GM23338 (cell line): ENCODE measurements at regions not wholly inside any gene's neighbourhood (a gene's known extent, or its start where the extent isn't known, plus 50 kb on each side); places are given as distances from the start of the nearest gene placed in this dataset.

ENCODE experiments used
- CTCF ChIP-seq, 2 experiments: fragments of 200-600 bp in 1 of 2; sonication (generic) in 1 of 2; conservative IDR thresholded peaks; 2 replicates each; pipeline versions ENCODE4 v1.5.1 to v1.6.1; 2016 to 2017; ENCODE audit warnings: antibody characterized with exemption in 2 of 2, low read depth in 2 of 2, mild to moderate bottlenecking in 2 of 2, moderate library complexity in 1 of 2
- EZH2 ChIP-seq: fragments of 200-600 bp; sonication (generic); IDR thresholded peaks from one replicate; pipeline ENCODE4 v1.8.0; 2017; ENCODE audit warnings: antibody characterized with exemption, mild to moderate bottlenecking, low read depth; ENCODE audit not compliant: unreplicated experiment
- POLR2AphosphoS5 ChIP-seq: IDR thresholded peaks from 2 replicates; pipeline ENCODE4 v1.6.1; 2016; ENCODE audit warnings: antibody characterized with exemption, low read depth
- ZNF114 ChIP-seq: fragments of 250-450 bp; sonication (Bioruptor Pico); IDR thresholded peaks from 2 replicates; pipeline ENCODE4 v1.5.0; 2020; ENCODE audit warnings: mild to moderate bottlenecking, moderate library complexity
- TF ChIP-seq, protein P1 (sequence below): IDR thresholded peaks from one replicate; pipeline ENCODE4 v1.6.1; 2018; ENCODE audit warnings: antibody characterized with exemption; ENCODE audit not compliant: unreplicated experiment

DNA sequence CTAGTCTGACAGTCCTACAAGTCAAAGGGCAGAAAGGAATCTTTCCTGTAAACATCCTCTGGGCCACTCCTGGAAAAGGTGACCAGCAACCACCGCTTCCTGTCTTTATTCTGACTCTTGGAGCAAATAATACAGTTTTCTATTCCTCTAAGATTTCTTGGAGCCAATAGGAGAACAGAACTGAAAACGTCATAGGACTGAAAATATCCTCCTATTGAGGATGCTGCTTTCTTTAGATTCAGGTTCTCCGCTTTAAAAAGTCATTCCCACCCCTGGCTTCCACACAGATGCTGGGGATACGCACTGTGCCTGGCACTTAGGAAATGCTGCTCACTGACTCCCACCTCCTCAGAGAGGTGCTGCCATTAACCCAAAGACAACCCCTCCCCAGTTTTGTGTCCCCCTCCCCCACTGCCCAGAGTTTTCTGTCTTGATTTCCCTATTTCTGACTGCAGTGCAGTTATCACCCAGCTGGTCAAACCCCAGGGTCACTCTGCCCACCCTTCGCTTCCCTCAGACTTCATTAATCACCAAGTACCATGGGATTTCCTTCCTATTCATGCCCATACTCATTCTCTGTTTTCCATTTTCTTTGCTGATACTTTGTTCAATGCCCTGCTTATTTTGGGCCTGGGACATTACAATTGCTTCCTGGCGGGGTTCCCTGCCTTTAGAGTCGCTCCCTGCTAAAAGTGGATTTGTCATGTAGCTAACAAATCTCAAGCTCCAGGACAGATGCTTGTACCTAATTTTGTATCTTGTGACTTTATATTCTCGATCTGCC lies 82.1 kb upstream of the ARHGAP29 start:
- no peak for TF ChIP-seq CTCF (conservative IDR thresholded peaks at IDR 0.05; ENCODE audit: low read depth in 2 of 2)
- TF ChIP-seq EZH2: no peak
- no peak for TF ChIP-seq POLR2AphosphoS5
- TF ChIP-seq, protein P1, sequence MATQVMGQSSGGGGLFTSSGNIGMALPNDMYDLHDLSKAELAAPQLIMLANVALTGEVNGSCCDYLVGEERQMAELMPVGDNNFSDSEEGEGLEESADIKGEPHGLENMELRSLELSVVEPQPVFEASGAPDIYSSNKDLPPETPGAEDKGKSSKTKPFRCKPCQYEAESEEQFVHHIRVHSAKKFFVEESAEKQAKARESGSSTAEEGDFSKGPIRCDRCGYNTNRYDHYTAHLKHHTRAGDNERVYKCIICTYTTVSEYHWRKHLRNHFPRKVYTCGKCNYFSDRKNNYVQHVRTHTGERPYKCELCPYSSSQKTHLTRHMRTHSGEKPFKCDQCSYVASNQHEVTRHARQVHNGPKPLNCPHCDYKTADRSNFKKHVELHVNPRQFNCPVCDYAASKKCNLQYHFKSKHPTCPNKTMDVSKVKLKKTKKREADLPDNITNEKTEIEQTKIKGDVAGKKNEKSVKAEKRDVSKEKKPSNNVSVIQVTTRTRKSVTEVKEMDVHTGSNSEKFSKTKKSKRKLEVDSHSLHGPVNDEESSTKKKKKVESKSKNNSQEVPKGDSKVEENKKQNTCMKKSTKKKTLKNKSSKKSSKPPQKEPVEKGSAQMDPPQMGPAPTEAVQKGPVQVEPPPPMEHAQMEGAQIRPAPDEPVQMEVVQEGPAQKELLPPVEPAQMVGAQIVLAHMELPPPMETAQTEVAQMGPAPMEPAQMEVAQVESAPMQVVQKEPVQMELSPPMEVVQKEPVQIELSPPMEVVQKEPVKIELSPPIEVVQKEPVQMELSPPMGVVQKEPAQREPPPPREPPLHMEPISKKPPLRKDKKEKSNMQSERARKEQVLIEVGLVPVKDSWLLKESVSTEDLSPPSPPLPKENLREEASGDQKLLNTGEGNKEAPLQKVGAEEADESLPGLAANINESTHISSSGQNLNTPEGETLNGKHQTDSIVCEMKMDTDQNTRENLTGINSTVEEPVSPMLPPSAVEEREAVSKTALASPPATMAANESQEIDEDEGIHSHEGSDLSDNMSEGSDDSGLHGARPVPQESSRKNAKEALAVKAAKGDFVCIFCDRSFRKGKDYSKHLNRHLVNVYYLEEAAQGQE: no peak
- TF ChIP-seq ZNF114: no peak
